SK-N-SH (cell line): ENCODE measurements at regions not wholly inside any gene's neighbourhood (a gene's known extent, or its start where the extent isn't known, plus 50 kb on each side); places are given as distances from the start of the nearest gene placed in this dataset.

ENCODE experiments used
- CTCF ChIA-PET: fragments of 300-600, 350-600 bp; formaldehyde crosslinking; extraction: SDS; loops from one replicate; lab custom pipeline; 2021; lab: Yijun Ruan, JAX
- POLR2A ChIA-PET: fragments of 350-600 bp; sonication (Branson Sonifier 250); formaldehyde crosslinking; extraction: SDS; loops from one replicate; lab custom pipeline; 2020; ENCODE audit warnings: antibody characterized with exemption, inconsistent platforms; lab: Yijun Ruan, JAX
- DNase-seq: peaks from one replicate; pipeline ENCODE4 v3.0.0; 2012
- H2AFZ ChIP-seq: fragments of 200-600 bp; sonication (generic); 2 replicates; pipeline ENCODE4 v1.8.1; 2016; ENCODE audit warnings: antibody characterized with exemption, mild to moderate bottlenecking, low read depth
- H3F3A ChIP-seq: fragments of 200-600 bp; sonication (generic); replicated peaks from 2 replicates; pipeline ENCODE3; 2016; ENCODE audit warnings: antibody characterized with exemption, mild to moderate bottlenecking; ENCODE audit not compliant: insufficient read depth
- H3K27ac ChIP-seq, 2 experiments: fragments of 200-500 bp in 1 of 2; fragments of 200-600 bp in 1 of 2; sonication (Bioruptor generic) in 1 of 2; sonication (generic), shearing (Covaris generic) in 1 of 2; 2 replicates each; pipeline versions ENCODE4 v1.5.1 to v1.6.1; 2014 to 2016; ENCODE audit warnings: low read depth in 2 of 2, inconsistent platforms in 1 of 2, low read length in 1 of 2, mild to moderate bottlenecking in 1 of 2, mixed read lengths in 1 of 2
- H3K27me3 ChIP-seq: fragments of 200-600 bp; sonication (generic), shearing (Covaris generic); 2 replicates; pipeline ENCODE4 v1.6.1; 2016; ENCODE audit warnings: mixed run types; ENCODE audit not compliant: insufficient read depth
- H3K36me3 ChIP-seq, 2 experiments: fragments of 200-500 bp in 1 of 2; fragments of 200-600 bp in 1 of 2; sonication (Bioruptor generic) in 1 of 2; sonication (generic) in 1 of 2; replicated peaks in 1 of 2; 2 replicates each; pipeline versions ENCODE3 to v1.5.1; 2014 to 2016; ENCODE audit warnings: low read length in 1 of 2, mild to moderate bottlenecking in 1 of 2; ENCODE audit not compliant: insufficient read depth in 2 of 2, control insufficient read depth in 1 of 2
- H3K4me1 ChIP-seq, 2 experiments: fragments of 200-500 bp in 1 of 2; fragments of 200-600 bp in 1 of 2; sonication (Bioruptor generic) in 1 of 2; sonication (generic), shearing (Covaris generic) in 1 of 2; 2 replicates each; pipeline versions ENCODE4 v1.5.1 to v1.6.1; 2014 to 2016; ENCODE audit warnings: low read depth in 1 of 2, low read length in 1 of 2, mixed run types in 1 of 2; ENCODE audit not compliant: insufficient read depth in 2 of 2, control insufficient read depth in 1 of 2
- H3K4me2 ChIP-seq: fragments of 200-600 bp; sonication (generic), shearing (Covaris generic); 2 replicates; pipeline ENCODE4 v1.6.1; 2017; ENCODE audit warnings: mixed run types
- H3K4me3 ChIP-seq, 2 experiments: fragments of 200-500 bp in 1 of 2; fragments of 200-600 bp in 1 of 2; sonication (Bioruptor generic) in 1 of 2; sonication (generic), shearing (Covaris generic) in 1 of 2; 2 replicates each; pipeline versions ENCODE4 v1.5.1 to v1.8.1; 2014 to 2016; ENCODE audit warnings: low read depth in 2 of 2, inconsistent platforms in 1 of 2, low read length in 1 of 2, mild to moderate bottlenecking in 1 of 2, mixed read lengths in 1 of 2, moderate library complexity in 1 of 2
- H3K79me2 ChIP-seq: fragments of 200-600 bp; sonication (generic); 2 replicates; pipeline ENCODE4 v1.8.1; 2017; ENCODE audit warnings: mild to moderate bottlenecking; ENCODE audit not compliant: insufficient read depth
- H3K9ac ChIP-seq: fragments of 200-600 bp; sonication (generic); 2 replicates; pipeline ENCODE4 v1.6.1; 2017; ENCODE audit warnings: mixed run types
- H3K9me2 ChIP-seq: fragments of 200-600 bp; sonication (generic); 2 replicates; pipeline ENCODE4 v1.6.1; 2017; ENCODE audit warnings: mixed run types
- H3K9me3 ChIP-seq: fragments of 200-600 bp; sonication (generic); 2 replicates; pipeline ENCODE4 v1.6.1; 2017; ENCODE audit warnings: mixed run types, mild to moderate bottlenecking, moderate library complexity
- H4K20me1 ChIP-seq: fragments of 200-600 bp; sonication (generic); 2 replicates; pipeline ENCODE4 v1.6.1; 2017; ENCODE audit warnings: mild to moderate bottlenecking, mixed run types; ENCODE audit not compliant: insufficient read depth
- CHD2 ChIP-seq: fragments of 150-350 bp; IDR thresholded peaks from 2 replicates; pipeline ENCODE4 v1.6.1; 2018; ENCODE audit warnings: low read length; ENCODE audit not compliant: partially characterized antibody
- ELF1 ChIP-seq: IDR thresholded peaks from 2 replicates; pipeline ENCODE4 v1.4.0; 2012
- EP300 ChIP-seq, 2 experiments: IDR thresholded peaks; 2 replicates each; pipeline versions ENCODE4 v1.4.0 to v1.6.1; 2012; ENCODE audit warnings: borderline replicate concordance in 1 of 2, low read depth in 1 of 2, low read length in 1 of 2
- EZH2phosphoT487 ChIP-seq: fragments of 200-600 bp; sonication (generic); IDR thresholded peaks from 2 replicates; pipeline ENCODE4 v1.6.1; 2017; ENCODE audit warnings: low read depth, mixed run types, mild to moderate bottlenecking, antibody characterized with exemption, moderate library complexity, borderline replicate concordance
- FOSL2 ChIP-seq: IDR thresholded peaks from 2 replicates; pipeline ENCODE4 v1.4.0; 2012; ENCODE audit warnings: low read depth, mild to moderate bottlenecking, moderate library complexity, borderline replicate concordance
- MAX ChIP-seq: IDR thresholded peaks from 2 replicates; pipeline ENCODE4 v1.4.0; 2012; ENCODE audit warnings: low read depth
- NRF1 ChIP-seq: IDR thresholded peaks from 2 replicates; pipeline ENCODE4 v1.6.1; 2012; ENCODE audit warnings: low read depth, mild to moderate bottlenecking, low read length
- PBX3 ChIP-seq: IDR thresholded peaks from 2 replicates; pipeline ENCODE4; 2012
- RAD21 ChIP-seq: IDR thresholded peaks from 2 replicates; pipeline ENCODE4 v1.6.1; 2012; ENCODE audit warnings: mild to moderate bottlenecking, low read length
- RCOR1 ChIP-seq: fragments of 150-350 bp; IDR thresholded peaks from 2 replicates; pipeline ENCODE4 v1.6.1; 2017; ENCODE audit warnings: antibody characterized with exemption, low read length
- REST ChIP-seq: IDR thresholded peaks from 2 replicates; pipeline ENCODE4 v1.6.1; 2012; ENCODE audit warnings: mild to moderate bottlenecking, low read depth, low read length, moderate library complexity
- SIN3A ChIP-seq: IDR thresholded peaks from 2 replicates; pipeline ENCODE4 v1.6.1; 2012; ENCODE audit warnings: low read depth, mild to moderate bottlenecking, low read length, moderate library complexity, borderline replicate concordance
- TAF1 ChIP-seq: IDR thresholded peaks from 2 replicates; pipeline ENCODE4 v1.6.1; 2012; ENCODE audit warnings: low read depth, mild to moderate bottlenecking, low read length, moderate library complexity, borderline replicate concordance
- TCF12 ChIP-seq: IDR thresholded peaks from 2 replicates; pipeline ENCODE4 v1.4.0; 2012
- TEAD4 ChIP-seq: IDR thresholded peaks from 2 replicates; pipeline ENCODE4 v1.4.0; 2012; ENCODE audit warnings: mild to moderate bottlenecking, borderline replicate concordance; ENCODE audit not compliant: insufficient read depth
- USF1 ChIP-seq: IDR thresholded peaks from 2 replicates; pipeline ENCODE4 v1.4.0; 2012; ENCODE audit warnings: low read depth, borderline replicate concordance
- WGBS: methylation state at CpG from one replicate; pipeline ENCODE4 v1.1.6; 2017; ENCODE audit warnings: low lambda C conversion rate; 5-methylcytosine and 5-hydroxymethylcytosine counted together

- Histone ChIP-seq H4K20me1 (no peaks in the 10 kb centered on the region), H3K27me3 (no peaks in the 10 kb centered on the region), H3K9me2 (no peaks in the 10 kb centered on the region), H3K27ac (no peak overlapping the region), H3K9ac (no peak overlapping the region), H3K4me1 (no peaks in the 10 kb centered on the region; a peak in 1 of 4 replicates), H3F3A (peaks cover 13% of the 10 kb centered on the region), H2AFZ (no peak overlapping the region), H3K9me3 (peaks cover 14% of the 10 kb centered on the region; the same call in 1 of the 2 replicates), H3K79me2 (no peaks in the 10 kb centered on the region), H3K4me3 (no peak overlapping the region), H3K36me3 (peaks cover 0 to 3% of the 10 kb centered on the region in 2 experiments), H3K4me2 (no peak overlapping the region)
- ChIA-PET CTCF (no interaction called here), POLR2A (no interaction called here)
- DNase-seq, result no peak
- TF ChIP-seq FOSL2 (no peak), TEAD4 (no peak), TAF1 (no peak), NRF1 (no peak), SIN3A (no peak), CHD2 (no peak), RCOR1 (no peak), TCF12 (no peak), REST (no peak), EZH2phosphoT487 (no peak), RAD21 (no peak), USF1 (no peak), MAX (no peak), ELF1 (no peak), EP300 (IDR thresholded peaks at IDR 0.05; ENCODE audit: borderline replicate concordance in 1 of 2, low read depth in 1 of 2, low read length in 1 of 2) (no peak), PBX3 (no peak)
- WGBS, result 52% methylated on average over 3 of the region's 3 CpGs
Observed at GRCh38 chr1:193333166-193333565, 146.8 kb upstream of the B3GALT2 start.
